Lung (tissue), 11 donors: ENCODE measurements at regions not wholly inside any gene's neighbourhood (a gene's known extent, or its start where the extent isn't known, plus 50 kb on each side); places are given as distances from the start of the nearest gene placed in this dataset.

Source experiments
- ATAC-seq: fragments of 200-7000 bp; cut with Tn5 transposase; one replicate; pipeline ENCODE4 v1.9.1; 2020; ENCODE audit warnings: moderate number of reproducible peaks; ENCODE audit not compliant: insufficient read depth, low FRiP score
- DNase-seq, 3 donors: peaks; one replicate each; pipeline ENCODE4 v3.0.0-alpha.2; 2013 to 2017
- H3K27ac ChIP-seq, 2 donors: one replicate each; pipeline ENCODE4 v1.5.1; 2013; ENCODE audit warnings: mild to moderate bottlenecking in 2 of 2, moderate library complexity in 2 of 2, control low read depth in 1 of 2, inconsistent platforms in 1 of 2, low read depth in 1 of 2, low read length in 1 of 2
- H3K27me3 ChIP-seq, 3 donors: one replicate each; pipeline ENCODE4 v1.5.1; 2013; ENCODE audit warnings: low read length in 2 of 3; ENCODE audit not compliant: control insufficient read depth in 3 of 3, insufficient read depth in 3 of 3
- H3K36me3 ChIP-seq, 4 donors: one replicate each; pipeline ENCODE4 v1.5.1; 2013; ENCODE audit warnings: low read length in 4 of 4, mild to moderate bottlenecking in 1 of 4, moderate library complexity in 1 of 4; ENCODE audit not compliant: control insufficient read depth in 4 of 4, insufficient read depth in 4 of 4
- H3K4me1 ChIP-seq, 5 donors: one replicate each; pipeline ENCODE4 v1.5.1; 2013; ENCODE audit warnings: low read length in 5 of 5, mild to moderate bottlenecking in 2 of 5, moderate library complexity in 1 of 5; ENCODE audit not compliant: control insufficient read depth in 5 of 5, insufficient read depth in 5 of 5
- H3K4me3 ChIP-seq: one replicate; pipeline ENCODE4 v1.5.1; 2013; ENCODE audit warnings: mild to moderate bottlenecking, control low read depth, moderate library complexity
- H3K9ac ChIP-seq, 2 donors: one replicate each; pipeline ENCODE4 v1.5.1; 2013; ENCODE audit warnings: low read length in 2 of 2, control low read depth in 1 of 2; ENCODE audit not compliant: insufficient read depth in 1 of 2
- H3K9me3 ChIP-seq, 4 donors: one replicate each; pipeline ENCODE4 v1.5.1; 2013; ENCODE audit warnings: low read length in 3 of 4, mild to moderate bottlenecking in 1 of 4, moderate library complexity in 1 of 4; ENCODE audit not compliant: control insufficient read depth in 4 of 4, insufficient read depth in 3 of 4
- WGBS, 2 donors: extraction: QIAGEN DNeasy Blood & Tissue Kit; methylation state at CpG; one replicate each; pipeline ENCODE4 v1.1.7; 2013; 5-methylcytosine and 5-hydroxymethylcytosine counted together
- TF ChIP-seq, protein P1 (sequence below): IDR thresholded peaks from 2 replicates; pipeline ENCODE4 v1.5.1; 2012; ENCODE audit warnings: mild to moderate bottlenecking; ENCODE audit errors: control extremely low read depth, extremely low read depth
- donor health status: control.
- donor health status: control.
- donor health status: Bipolar disorder and iron deficiency.
- donor health status: healthy.
- donor health status: DM: yes; HTN: yes; CAD: no.

DNA sequence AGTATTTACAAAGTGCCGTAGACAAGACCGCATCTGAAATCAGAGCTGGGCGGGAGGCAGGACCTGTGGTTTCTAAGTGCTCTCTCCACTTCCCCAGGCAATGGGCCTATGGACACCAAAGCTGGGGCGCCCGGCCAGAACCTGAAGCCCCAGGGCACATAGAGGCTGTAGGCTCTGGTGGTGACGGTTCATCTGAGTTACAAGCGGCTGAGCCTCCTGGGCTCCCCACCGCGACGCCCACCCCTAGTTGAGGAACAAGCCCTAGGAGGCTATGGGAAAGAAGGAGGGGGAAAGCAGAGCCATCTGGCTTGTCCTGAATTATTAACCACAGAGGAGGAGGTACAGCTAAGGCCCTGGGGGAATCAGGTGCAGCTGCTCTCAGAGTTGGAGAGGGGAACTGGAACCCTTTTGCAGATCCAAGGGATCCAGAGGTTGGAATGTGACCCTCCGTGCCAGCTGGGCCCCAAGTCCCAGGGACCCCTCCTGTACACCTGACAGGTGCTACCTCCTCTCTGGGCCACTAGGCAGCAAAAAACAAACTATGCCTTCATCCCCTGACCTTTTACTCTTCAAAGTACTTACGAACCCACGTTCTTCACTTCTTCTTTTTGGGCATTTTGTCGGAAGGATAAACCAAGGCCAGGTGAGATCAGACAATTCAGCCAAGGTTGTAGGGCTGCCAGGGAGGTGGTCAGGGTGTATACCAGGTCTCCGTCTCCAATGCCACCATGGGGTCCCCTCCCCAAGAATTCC is 77.2 kb downstream of the ARL6IP4 start:
- Histone ChIP-seq H3K27me3 (no peaks in the 10 kb centered on the region), H3K36me3 (no peaks in the 10 kb centered on the region), H3K9ac (no peak overlapping the region), H3K4me1 (peaks cover 0 to 32% (median 9%) of the 10 kb centered on the region in 5 donors), H3K9me3 (no peaks in the 10 kb centered on the region), H3K27ac (peak overlapping the region in 1 of 2 donors; percentile 20), H3K4me3 (no peak overlapping the region)
- TF ChIP-seq, protein P1, sequence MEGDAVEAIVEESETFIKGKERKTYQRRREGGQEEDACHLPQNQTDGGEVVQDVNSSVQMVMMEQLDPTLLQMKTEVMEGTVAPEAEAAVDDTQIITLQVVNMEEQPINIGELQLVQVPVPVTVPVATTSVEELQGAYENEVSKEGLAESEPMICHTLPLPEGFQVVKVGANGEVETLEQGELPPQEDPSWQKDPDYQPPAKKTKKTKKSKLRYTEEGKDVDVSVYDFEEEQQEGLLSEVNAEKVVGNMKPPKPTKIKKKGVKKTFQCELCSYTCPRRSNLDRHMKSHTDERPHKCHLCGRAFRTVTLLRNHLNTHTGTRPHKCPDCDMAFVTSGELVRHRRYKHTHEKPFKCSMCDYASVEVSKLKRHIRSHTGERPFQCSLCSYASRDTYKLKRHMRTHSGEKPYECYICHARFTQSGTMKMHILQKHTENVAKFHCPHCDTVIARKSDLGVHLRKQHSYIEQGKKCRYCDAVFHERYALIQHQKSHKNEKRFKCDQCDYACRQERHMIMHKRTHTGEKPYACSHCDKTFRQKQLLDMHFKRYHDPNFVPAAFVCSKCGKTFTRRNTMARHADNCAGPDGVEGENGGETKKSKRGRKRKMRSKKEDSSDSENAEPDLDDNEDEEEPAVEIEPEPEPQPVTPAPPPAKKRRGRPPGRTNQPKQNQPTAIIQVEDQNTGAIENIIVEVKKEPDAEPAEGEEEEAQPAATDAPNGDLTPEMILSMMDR, result no peak
- 77 to 94% methylated on average over 15 of the region's 15 CpGs for WGBS, 2 donors
- ATAC-seq, result peak; percentile 76
- no peak for DNase-seq

DNA sequence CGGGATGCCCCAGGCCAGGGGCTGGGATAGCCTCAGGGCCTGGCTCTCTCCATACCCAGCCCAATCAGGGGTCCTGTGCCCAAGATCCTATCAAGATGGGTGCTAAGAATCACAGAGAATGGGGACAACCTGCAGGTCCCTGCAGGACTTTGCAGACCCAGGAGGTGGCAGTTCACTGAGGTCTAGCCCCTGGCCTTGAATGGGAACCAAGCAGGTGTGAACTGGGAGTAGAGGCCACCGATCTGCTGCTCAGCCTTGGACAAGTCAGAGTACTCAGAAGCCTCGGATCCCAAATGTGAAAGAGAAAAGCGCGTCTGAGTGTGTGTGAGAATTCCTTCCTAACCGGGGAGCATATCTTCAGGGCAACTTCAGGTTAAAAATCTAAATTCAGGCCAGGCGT is 76.2 kb downstream of the ARL6IP4 start:
- WGBS, 2 donors, result 93 to 96% methylated on average over 7 of the region's 7 CpGs
- no peaks in the 10 kb centered on the region for H3K27me3 ChIP-seq
- TF ChIP-seq, protein P1, result no peak
- no peak overlapping the region for H3K4me3 ChIP-seq
- ATAC-seq (no peak), DNase-seq (no peak)
- no peaks in the 10 kb centered on the region for H3K36me3 ChIP-seq
- H3K9ac ChIP-seq, result no peak overlapping the region
- H3K9me3 ChIP-seq, result no peaks in the 10 kb centered on the region
- H3K27ac ChIP-seq, result peak overlapping the region in 1 of 2 donors; percentile 7
- H3K4me1 ChIP-seq, result peaks cover 0 to 28% (median 9%) of the 10 kb centered on the region in 5 donors

DNA sequence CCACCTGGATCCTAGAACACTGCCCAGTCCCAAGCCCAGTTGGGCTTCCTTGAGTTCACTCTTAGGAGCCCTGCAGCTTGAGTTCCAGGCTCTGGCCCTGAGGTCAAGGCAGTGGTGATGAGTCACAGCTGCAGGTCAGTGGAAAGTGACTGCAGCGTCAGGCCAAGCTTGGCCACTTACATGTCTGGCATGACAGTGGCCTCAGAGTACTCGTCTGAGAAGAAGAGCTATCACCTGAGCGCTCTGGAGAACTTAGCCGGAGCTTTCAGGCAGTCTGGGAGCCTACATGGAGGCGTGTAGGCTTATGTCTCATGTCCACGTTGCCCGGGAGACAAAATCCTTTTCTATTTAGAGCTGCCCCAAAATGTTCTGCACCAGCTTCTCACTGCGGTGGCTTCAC is 75.6 kb downstream of the ARL6IP4 start:
- DNase-seq (no peak), ATAC-seq (no peak)
- Histone ChIP-seq H3K4me3 (no peak overlapping the region), H3K9ac (no peak overlapping the region), H3K4me1 (peaks cover 0 to 23% (median 9%) of the 10 kb centered on the region in 5 donors), H3K27ac (peak overlapping the region in 1 of 2 donors; percentile 7), H3K9me3 (no peaks in the 10 kb centered on the region), H3K27me3 (no peaks in the 10 kb centered on the region), H3K36me3 (no peaks in the 10 kb centered on the region)
- 86 to 94% methylated on average over 8 of the region's 8 CpGs for WGBS, 2 donors
- TF ChIP-seq, protein P1, result no peak
